IPS-18c (cell line): ENCODE measurements at regions not wholly inside any gene's neighbourhood (a gene's known extent, or its start where the extent isn't known, plus 50 kb on each side); places are given as distances from the start of the nearest gene placed in this dataset.

Experiments used
- H3K4me3 ChIP-seq: 2 replicates; pipeline ENCODE4 v1.7.0; 2013; ENCODE audit warnings: low read depth, mild to moderate bottlenecking, low read length, moderate library complexity; ENCODE audit not compliant: insufficient read depth
- H3K9me3 ChIP-seq: one replicate; pipeline ENCODE4 v1.6.1; 2013; ENCODE audit warnings: mild to moderate bottlenecking, low read length, moderate library complexity; ENCODE audit not compliant: control insufficient read depth, insufficient read depth

DNA sequence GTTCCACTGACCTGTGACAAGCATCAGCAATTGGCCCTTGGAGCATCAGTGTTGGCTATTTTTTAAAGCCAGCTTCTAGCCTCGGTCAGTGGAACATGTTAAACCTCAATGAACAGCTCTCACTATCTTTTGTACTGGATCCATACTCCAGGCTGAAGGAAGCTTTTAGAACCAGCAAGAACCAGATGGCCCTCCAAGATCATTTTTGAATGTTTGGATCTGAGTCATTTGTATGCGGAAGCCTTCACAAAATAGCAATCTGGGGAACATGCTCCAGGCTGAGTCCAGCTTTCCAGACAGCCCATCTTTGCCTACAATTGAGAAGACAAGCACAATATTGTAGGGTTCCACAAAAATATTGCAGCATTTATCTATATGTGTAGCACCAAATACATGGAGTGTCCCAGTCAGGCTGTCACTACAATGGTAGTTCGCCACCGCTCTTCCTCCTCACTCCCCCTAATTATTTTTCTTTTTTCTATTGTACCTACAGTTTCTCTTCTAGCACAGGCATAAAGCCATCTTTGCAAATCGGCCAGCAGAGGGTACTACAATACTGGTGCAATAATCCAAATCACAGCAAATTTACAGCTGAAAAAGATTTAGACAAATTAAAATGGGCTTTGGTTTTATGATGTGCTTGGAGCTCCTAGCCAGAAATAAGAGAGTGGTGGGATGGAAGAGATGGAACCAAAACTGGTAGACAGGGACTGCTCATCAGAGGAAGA lies 177.4 kb upstream of the BLID start:
- Histone ChIP-seq H3K9me3 (peaks cover 2% of the 10 kb centered on the region), H3K4me3 (no peak overlapping the region)

DNA sequence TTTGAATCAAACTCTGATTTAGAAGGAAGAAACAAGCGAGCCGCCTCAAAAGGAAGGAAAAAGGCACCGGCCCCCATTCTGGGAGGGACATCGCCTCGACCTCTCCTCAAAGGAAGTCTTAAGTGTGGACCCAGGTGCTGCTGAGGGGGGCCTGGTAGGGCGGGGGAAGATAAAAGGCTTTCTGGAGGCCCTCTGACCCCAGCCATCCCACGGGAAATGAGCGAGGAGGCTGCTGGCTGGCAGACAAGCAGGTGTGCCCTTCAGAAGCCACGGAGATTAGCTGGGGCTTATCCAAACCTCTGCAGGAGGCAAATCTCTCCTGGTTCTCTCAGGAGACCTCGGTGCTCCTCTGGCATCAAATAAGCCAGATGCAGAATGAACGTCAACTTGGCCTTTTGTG lies 171.4 kb upstream of the BLID start:
- Histone ChIP-seq H3K9me3 (no peaks in the 10 kb centered on the region), H3K4me3 (no peak overlapping the region)

DNA sequence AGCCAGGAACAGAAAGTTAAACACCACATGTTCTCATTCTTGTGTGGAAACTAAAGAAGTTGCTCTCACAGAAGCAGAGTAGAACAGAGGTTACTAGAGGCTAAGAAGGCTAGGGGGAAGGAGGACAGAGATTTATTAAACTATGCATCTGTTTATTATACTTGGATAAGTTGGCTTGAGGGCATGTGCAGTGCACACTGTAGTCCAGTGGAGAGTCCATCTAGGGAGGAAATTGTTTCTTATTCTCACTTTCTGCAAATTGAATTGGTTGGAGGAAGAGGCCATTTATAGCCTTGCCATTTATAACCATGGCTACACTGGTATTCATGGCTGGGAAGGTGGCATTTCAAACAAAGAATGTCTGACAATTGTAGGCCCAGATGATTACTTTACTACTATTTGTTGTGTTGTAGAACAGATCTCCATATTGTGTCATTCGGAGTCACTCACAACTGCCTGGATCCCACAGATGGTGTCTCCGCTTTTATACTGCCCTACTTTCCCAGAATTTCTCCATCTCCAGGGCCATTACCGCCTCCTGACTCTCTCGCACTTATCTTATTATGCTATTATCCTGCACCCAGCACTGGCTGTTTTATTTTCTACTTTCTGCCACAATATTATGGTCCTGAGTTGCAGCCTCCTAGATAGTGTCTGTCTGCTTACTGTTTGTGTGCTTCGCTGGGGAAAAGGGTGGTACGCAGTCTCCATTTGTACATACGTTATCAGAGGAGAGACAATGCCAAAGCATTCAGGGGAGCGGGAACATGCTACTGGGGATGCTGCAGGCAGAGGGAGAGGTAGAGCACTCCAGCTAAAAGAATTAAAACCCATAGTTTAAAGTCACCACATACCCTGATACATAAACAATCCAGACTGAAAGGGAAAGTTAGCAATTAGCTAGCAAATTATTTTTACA lies 169.3 kb upstream of the BLID start:
- no peak overlapping the region for H3K4me3 ChIP-seq
- H3K9me3 ChIP-seq, result no peaks in the 10 kb centered on the region

DNA sequence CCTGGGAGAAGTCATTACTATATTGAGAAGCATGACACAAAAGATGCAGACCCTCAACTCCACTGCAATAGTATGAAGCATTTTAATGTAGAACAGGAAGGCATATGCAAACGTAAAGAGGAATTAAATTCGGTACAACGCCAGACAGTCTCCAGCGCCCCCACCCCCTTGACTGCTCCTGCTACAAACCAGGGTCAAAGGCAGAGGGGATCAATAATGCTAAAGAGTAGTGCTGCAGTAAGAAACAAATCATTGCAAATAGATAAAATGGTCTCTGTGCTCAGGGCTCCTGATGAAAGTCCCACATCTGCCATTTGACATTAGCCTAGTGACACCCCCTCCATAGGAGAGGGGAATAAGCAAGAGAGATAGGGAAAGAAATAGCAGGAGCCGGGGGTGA lies 164.9 kb upstream of the BLID start:
- Histone ChIP-seq H3K9me3 (no peaks in the 10 kb centered on the region), H3K4me3 (no peak overlapping the region)

DNA sequence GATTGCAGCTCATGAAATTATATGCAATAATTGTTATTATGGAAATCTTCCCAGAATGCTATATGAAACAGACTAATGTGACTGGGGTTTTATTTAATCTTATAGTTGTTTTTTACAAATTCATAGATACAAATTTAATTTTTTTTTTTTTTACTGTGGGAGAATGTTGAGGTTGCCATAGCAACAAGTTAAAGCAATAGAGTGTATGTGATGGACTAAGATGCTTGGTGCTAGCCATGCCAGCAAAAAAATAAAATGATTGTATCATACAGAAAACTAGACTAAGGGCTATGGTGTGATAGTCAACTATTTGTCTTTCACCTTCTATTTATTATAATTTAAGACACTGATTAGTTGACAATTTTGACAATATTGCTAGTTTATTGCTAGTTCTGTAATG lies 163.2 kb upstream of the BLID start:
- H3K9me3 ChIP-seq, result no peaks in the 10 kb centered on the region
- no peak overlapping the region for H3K4me3 ChIP-seq

DNA sequence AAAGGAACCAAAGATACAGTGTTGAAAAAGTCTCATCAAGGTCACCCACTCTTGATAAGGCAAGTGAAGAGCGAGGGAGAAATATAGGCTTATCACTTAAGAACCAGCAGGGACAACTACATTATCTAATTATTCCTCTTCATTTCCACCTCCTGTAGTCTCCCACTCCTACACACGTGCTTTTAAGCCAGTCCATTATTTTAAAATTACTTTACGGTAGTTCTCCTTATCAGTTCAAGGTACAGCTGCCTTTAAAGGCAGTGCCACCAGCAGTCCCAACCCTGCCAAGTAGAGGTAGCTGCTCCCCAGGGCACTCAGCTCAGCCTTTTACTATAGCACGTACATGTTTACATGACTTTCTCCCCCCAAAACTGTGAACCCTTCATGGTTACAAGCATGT lies 161.5 kb upstream of the BLID start:
- H3K9me3 ChIP-seq, result no peaks in the 10 kb centered on the region
- no peak overlapping the region for H3K4me3 ChIP-seq

DNA sequence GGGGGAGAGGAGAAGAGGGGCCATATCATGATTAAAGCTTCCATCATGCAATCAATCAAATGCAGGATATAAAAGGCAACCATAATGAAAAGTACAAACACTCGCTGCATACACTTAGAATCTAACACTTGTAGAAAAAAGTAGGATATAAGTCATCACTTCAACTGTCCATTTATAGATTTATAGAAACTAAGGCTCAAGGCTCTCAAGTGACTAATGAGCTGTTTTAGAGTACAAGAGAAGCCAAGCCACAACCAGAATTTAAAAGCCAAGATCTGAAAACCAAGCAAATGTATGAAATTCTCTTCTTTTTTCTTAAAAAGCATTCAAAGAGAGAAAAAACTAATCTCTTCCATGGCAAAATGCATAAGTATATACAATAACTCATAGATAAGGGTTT lies 160.2 kb upstream of the BLID start:
- Histone ChIP-seq H3K9me3 (no peaks in the 10 kb centered on the region), H3K4me3 (no peak overlapping the region)

DNA sequence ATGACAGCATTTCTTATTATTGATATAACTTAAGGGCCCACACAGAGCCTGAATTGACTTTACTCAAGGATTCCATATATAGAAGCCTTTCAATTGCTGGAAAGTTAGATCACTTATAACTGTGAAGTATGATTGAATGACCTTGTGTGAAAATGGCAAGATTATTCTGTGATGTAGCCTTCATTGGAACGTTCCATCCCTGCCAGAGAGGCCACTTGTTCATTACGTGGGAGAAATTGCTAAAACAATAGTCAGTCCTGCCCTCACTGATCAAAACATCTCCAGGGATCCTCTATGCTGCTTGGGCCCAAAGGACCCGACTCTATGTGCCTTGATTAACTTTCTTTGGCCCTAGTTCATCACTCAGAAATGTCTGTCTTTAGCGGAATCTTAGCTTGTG lies 159.5 kb upstream of the BLID start:
- H3K9me3 ChIP-seq, result no peaks in the 10 kb centered on the region
- H3K4me3 ChIP-seq, result no peak overlapping the region

DNA sequence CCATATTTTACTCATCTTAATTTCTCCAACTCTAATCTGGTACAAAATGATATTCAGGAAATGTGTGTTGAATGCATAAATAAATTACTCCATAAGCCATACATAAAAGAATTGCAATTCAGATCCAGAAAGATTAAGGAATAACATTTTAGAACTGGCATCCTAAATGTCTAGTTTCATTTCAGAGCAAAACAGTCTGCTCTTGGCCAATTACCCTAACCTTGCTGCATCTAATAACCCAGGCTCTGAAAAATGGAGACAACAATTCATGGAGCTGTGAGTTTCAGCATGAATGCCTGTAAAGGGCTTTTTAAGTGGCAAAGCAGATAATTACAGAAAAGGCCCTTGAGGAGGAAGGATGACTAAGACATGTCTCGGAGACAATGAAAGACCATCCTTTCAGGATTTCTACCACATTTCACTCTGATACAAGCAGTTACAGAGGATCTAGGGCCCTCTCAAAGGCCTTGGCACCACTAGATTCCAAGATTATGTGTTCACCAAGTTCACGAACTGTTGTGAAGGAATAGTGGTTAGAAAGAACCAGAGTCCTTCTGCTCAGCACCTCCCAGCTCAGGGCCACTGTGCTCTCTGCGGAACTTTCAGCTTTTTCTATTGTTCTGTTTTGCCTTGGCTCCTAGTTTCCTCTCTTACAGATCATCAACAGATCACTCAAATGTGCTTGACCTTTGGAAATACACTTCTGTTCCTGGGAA lies 157.6 kb upstream of the BLID start:
- Histone ChIP-seq H3K9me3 (no peaks in the 10 kb centered on the region), H3K4me3 (no peak overlapping the region)

DNA sequence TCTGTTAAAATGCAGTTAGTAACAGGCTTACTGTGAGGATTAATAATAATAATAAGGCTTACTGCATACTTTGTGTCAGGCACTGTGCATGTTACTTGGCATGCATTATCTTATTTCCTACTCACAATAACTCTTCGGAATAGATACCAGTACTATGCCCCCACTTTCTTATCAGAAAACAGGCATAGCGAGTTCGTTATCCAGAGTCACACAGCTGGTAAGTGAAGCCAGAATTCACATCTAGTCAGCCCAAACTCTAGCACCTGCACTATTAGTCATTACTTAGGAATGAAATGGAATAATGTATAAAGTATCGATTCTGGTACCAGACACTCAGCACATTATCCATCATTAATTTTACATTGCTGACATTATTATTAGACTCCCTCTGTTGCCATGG lies 155.7 kb upstream of the BLID start:
- Histone ChIP-seq H3K9me3 (no peaks in the 10 kb centered on the region), H3K4me3 (no peak overlapping the region)

DNA sequence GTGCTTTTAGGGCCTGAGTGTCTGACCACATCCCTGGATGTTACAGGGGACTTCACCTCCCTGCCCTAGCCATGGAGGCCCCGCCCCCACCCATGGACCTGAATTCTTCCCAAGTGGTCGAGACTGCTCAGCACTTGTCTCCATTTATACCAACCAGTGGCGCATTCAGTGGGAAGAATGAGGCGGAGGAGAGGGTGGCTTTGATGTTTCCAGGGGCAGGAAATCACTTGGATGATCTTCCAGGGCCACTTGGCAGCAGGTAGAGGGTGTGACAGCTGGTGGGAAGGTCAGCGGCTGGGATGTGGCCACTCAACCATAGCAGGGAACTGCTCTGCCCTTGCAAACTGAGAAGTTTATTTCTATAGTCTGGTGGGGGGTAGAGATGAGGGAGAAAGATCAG lies 155.1 kb upstream of the BLID start:
- Histone ChIP-seq H3K4me3 (no peak overlapping the region), H3K9me3 (no peaks in the 10 kb centered on the region)

DNA sequence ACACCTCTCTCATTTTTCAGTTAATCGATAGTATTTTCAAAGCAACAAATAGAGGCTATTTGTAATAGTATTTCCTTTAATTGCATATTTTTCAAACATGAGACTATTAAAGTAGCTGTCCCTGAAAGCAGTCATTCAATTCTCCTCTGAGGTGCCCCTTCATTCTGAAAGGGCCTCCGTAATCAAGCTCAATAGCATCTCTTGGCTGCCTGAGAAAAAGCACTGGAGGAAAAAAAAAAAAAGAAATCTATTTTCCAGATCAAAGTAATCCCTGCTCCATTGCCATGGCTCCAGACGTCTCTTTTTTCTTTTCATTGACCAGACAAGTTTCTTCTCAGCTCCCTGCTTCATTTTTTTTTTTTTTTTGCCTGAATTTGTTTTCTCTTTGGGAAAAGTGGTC lies 154.5 kb upstream of the BLID start:
- Histone ChIP-seq H3K4me3 (no peak overlapping the region), H3K9me3 (no peaks in the 10 kb centered on the region)

DNA sequence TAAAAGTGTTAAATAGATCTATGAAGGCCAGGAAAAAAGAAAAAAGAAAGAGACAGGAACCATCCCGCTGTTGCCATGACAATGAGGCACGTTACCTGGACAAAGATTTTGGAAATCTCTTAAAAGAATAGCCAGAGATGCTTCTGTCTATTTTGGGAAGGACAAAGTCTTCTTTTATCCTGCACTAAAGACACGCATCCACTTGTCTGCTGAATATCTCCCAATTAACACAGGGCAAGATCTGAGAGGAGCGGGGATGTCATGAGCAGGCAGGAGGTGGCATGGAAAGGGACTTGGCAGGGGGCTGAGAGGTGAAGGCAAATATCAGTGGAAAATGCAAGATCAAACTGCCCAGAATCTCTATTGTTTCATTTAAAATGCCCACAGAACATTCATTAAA lies 153.8 kb upstream of the BLID start:
- H3K9me3 ChIP-seq, result no peaks in the 10 kb centered on the region
- no peak overlapping the region for H3K4me3 ChIP-seq

DNA sequence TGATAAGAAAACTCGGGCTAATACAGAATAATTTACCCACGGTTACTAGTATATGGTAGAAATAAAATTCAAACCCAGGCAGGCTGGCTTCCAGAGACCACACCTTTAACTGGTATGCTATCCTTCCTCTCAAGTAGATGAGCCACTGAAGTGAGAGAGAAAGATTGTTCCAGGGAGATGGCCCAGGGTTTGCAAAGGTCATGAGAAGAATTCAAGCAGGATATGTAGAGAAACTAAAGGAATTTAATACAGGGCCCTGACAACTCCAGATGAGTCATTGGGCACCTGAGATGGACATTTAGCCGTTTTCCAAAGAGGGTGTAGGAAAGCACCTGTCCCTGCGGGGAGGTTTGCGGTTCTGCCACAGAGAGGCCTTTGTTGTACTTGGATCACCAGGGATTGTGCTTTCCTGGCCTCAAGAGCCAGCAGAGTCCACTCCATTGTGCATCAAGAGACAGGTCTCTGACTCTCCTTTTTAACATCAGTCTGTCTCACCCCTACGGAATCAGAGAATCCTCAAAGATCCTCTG lies 152.7 kb upstream of the BLID start:
- H3K9me3 ChIP-seq, result no peaks in the 10 kb centered on the region
- no peak overlapping the region for H3K4me3 ChIP-seq

DNA sequence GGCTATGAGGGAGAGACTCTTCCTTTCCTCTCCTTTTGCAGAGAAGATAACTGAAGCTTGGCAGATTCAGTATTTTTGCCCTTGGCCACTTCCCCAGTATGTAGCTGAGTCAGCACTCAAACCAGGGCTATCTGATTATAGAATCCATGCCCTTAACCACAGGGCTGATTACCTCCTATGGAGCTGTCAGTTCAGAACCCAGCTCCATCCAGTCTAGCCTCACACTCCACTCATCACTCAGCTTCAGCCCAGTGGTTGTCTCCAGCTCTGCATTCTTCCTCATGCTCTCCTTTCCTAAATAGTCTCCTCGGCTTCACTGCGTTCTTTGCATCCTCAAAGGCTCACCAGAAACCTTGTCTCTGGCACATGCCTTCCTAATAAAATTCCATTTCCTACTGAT lies 151.6 kb upstream of the BLID start:
- Histone ChIP-seq H3K4me3 (no peak overlapping the region), H3K9me3 (no peaks in the 10 kb centered on the region)

DNA sequence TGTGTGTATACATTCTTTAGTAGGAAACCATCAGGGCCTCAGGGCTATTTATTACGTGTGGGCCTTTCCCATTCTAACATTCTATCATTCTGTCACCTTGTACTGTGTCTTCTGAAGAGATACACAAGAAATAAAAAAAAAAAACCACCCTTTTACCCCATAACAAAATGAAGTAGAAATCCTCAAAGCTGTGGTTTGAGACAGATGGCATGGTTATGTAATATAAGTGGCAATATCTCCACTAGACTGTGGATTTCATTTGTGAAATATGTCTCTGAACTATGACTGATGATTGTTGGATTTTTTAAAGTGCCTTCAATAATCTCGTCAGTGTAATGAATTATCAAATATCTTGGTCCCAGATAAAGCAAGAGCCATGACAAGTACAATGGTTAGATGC lies 150.0 kb upstream of the BLID start:
- Histone ChIP-seq H3K9me3 (no peaks in the 10 kb centered on the region), H3K4me3 (no peak overlapping the region)

DNA sequence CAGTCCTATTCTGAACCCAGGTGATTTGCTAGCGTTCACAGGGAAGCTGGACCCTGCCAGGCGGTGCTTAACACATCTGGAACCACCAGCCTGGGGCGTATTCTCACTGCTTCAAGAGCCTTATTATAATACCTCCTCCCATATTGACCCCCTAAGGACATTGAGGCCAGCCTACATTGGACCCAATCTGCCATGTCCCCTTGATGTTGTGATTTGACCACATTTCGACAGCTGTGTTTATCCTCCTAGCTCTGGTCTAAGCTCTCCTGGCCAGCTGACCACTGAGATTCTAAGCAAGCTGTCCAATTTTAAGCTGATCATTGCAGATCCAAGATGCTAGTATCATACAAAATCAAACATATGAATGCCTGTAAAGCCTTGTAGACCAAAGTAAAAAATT lies 148.1 kb upstream of the BLID start:
- H3K9me3 ChIP-seq, result no peaks in the 10 kb centered on the region

DNA sequence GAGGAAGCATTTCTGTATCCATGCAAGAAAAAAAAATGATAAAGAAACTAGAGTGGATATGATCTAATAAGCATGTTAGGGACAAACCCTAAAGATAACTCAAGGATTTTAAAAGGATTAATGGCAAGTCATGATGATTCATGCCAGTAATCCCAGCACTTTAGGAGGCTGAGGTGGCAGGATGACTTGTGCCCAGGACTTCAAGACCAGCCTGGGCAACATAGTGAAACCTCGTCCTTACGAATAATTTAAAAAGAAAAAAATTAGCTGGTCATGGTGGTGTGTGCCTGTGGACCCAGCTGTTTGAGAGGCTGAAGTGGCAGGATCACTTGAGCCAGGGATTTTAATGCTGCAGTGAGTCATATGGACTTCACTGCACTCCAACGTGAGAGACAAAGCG lies 145.5 kb upstream of the BLID start:
- no peaks in the 10 kb centered on the region for H3K9me3 ChIP-seq
- no peak overlapping the region for H3K4me3 ChIP-seq

More for the DNA sequence above, 148.1 kb upstream of the BLID start:
- H3K4me3 ChIP-seq, result no peak overlapping the region
